ENCODE measurements at regions not wholly inside any gene's neighbourhood (a gene's known extent, or its start where the extent isn't known, plus 50 kb on each side); places are given as distances from the start of the nearest gene placed in this dataset.

GRCh38 chr5:96048763-96049162 is 87.1 kb upstream of the ELL2 start:
- TF ChIP-seq CTCF (conservative IDR thresholded peaks at IDR 0.05) (no peak), EZH2 (IDR thresholded peaks at IDR 0.05; ENCODE audit: low read depth) (no peak)
